CD4-positive, alpha-beta T cell treated with Interferon alpha-2 for 1 hour (primary cell): ENCODE measurements at regions not wholly inside any gene's neighbourhood (a gene's known extent, or its start where the extent isn't known, plus 50 kb on each side); places are given as distances from the start of the nearest gene placed in this dataset.

Experiments
- DNase-seq, 2 donors: peaks; one replicate each; pipeline ENCODE4 v3.0.0-alpha.2; 2020 to 2022

DNA sequence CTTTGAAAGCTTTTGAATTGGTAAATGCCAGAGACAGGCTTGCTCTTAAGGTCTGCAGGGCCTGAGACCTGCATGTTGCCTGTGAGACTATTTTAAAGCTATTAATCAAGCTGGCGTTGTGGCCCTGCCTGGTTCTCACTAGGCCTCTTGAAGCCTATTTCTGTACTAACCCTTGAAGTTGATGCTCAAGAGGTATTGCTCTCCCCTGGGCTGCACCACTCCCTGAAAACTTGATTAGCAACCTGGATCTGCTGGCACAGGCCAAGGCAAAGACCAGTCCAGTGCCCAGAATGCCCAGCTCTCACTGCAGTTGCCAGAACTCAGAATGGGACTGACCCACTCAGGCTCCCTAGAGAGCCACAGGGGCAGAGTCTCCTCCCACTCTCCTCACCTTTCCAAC, 220.0 kb upstream of the MEOX2 start:
- DNase-seq: no peak

DNA sequence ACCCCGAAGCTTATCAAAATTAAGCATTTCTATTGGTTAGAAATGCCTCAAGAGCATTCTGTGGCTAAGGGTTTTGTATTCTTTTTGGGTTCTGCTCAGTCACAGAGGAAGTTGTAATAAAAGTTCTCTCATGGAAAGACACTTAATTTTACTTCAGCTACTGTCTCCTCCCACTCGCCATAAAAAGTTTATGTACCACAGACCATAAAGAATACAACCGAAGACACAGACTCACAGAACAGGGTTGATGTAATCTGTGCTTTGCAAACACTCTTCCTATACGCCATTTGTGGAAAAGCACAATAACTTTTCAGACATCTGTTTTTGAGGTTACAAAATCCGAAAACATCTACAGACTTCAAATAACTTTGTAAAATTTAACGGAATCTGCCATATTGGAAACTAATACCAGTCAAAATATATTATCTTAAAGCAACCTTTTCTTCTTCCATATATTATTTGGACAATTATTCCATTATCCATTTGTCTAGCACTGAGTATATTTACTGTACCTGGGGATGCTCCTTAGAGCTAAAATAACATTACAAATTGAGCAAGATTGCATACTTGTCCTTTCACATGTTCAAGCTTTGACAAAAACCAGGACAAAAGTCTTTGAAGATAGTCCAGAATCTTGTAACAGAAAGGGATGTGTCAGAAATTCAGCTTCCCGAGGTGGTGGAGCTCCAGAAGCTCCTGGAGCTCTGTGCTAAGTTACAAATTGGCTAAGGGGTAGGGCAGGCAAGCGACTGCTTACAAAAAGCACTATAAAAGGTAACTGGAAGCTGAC, 219.0 kb upstream of the MEOX2 start:
- DNase-seq: no peak

DNA sequence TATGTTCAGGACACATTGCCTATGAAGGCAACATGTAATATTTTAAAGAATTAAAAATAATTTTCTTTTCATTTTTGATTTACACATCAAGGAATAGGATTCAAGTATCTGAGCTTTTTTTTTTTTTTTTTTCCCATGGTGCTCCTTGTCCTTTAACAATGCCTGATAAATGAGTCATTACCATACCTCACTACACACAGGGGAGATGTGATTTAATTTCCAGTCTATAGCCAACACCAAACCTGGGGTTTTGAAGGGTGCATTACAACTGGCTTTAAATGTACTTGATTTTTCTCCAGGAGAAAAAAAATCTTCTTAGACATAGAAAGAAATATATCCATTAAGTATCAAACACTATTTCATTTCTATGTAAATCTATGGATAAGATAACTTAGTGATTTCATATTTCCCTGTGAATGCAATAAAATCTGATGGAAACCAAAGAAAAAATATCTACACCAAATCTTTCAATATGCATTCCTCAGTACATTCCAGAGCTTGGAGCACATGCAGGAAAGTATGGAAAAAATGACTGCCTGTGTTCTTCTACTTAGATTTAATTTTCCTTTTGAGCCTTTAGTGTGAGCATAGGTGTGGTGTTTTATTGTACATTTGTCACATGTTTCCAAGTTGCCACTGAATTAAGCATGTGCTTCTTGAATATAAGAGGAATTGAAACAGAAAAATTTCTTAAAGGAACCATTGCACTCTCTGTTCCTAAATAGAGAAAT, 204.8 kb upstream of the MEOX2 start:
- no peak for DNase-seq

DNA sequence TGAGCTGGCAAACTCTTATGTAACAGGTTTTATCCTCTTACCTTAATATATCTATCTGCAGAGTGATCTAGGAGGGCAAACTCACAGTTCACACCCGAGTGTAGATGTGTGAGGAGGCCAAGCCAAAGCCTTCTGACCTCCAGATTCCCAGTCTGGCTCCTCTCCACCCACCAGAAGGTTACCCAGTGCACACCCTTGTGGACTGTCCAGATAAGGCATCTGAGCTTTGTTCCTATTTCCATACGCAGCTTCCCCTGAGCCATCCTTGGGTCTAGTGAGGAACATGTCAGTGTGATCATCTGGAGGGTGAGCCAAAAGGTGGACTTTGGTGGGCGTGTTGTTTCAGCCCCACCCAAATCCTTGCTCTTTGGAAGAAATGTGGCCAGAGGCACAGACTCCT, 203.0 kb upstream of the MEOX2 start:
- no peak for DNase-seq

DNA sequence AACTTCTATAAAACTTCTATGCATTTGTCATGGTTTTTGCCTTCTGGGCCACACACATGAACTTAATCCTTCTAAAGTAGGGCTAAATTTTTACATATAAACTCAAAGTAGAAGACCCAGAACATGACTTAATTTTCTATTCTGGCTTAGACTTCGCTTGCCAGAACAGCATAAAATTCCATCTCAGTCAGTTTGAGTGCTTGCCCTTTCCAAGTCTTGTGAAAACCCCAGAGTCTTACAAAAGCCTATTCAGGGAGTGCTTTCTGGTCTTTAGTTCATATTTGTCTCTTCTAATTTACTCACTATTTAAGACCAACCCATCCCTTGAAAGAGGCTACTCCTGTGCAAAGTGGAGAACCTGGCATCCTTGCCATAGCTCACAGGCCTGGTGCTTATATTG, 201.6 kb upstream of the MEOX2 start:
- DNase-seq: no peak

DNA sequence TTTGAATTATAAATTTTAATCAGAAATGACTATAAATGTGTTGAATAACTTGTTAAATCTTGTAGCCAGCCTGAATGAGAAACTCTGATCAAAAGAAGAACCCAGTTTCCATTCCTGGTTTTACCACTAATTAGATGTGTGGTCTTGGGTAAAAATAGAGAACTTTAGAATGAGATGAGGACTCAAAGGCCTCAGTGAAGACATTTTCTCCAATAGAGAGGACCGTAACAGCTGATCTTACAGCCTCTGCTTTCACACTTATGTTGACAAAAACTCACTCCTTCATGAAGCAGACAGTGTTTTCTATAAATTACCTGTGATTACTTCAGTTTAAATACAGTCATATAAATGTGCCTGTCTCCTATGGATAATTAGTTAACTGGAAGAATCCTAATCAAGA, 200.1 kb upstream of the MEOX2 start:
- DNase-seq: no peak

DNA sequence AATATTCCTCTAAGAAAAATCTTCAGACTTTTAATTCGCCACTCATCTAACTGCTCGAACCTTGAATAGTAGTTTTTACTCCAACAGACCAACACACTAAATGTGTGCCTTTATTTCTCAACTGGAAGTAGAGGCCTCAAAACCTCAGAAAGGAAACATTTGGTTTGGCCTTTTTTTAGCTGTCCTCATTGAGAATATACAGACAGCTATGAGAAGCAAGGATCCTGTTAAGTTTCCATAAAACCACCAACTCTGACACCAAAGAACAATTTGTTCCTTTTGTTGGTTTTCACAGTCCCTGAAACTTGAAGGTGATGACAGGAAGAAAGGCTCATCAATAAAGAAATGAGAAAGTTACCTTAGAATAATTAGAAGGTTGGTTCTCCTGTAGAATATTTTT, 199.2 kb upstream of the MEOX2 start:
- no peak for DNase-seq

DNA sequence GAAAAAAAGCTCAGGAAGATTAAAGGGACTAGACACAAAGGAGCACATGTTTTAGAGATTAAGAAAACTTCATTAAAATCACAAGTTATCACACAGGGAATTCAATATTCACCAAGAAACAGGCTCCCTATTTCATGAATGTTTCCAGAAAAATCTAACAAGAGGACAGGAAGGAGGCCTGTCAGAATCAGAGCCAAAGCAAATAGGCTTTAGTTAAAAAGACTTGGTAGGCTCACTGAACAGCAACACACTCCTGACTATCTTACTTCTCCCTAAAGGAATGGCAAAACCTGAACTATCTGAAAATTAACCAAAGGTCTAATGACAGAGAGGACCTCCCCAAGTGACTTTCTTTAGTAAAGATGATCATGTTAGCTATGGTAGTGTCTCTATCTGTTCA, 188.3 kb upstream of the MEOX2 start:
- no peak for DNase-seq

DNA sequence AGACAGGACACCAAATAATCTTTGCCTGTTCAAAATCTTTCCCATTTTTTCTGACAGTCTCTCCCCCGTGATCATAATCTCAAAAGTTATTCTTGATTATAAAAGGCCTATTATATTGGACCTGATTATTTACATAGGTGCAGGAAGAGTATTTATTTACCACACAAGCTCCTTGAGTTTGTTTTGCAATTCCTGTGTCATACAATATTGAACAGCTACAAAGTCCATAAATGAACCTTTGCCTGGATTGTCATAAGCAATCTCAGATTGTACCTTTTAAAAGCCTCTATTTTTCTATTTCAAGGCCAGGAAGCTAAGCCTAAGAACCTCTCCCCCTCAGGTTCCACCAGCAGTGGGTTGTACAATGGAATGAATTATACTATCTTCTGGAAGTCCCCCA, 183.9 kb upstream of the MEOX2 start:
- DNase-seq: no peak

DNA sequence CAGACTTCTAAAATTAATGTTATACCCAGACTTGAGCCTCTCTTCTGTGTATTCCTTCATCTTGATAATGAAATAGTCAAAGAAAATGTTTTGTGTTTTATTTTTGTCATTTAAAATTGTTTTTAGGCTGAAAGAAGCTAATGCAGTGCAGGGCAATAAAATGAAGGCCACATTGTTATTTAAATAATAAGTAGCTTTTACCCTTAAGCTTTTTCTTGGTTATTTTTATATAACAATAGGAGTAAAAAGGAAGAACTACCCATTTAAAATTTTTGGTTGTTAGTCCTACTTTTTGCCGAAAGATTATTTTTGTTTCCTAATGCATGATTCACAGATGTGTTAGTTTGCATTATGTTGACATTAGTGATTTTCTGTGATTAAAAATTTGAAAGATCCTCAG, 181.0 kb upstream of the MEOX2 start:
- DNase-seq: no peak

DNA sequence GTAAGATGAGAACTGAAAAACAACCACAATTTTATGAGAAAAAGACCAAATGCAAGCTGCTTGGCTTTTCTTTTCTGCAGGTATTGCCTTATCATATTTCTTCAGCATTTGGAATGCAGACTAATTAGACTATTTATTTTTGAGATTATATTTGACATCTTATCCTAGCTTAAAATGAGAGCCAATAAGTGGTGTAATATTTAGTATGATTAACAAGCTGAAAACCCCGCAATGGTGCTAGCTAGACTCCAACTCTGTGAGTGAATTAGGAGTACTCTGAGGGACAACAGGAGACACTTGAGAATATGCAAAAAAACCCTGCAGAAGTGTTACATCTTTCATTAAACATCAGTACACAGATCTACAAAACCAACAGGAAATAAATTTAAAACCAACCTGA, 180.3 kb upstream of the MEOX2 start:
- no peak for DNase-seq

DNA sequence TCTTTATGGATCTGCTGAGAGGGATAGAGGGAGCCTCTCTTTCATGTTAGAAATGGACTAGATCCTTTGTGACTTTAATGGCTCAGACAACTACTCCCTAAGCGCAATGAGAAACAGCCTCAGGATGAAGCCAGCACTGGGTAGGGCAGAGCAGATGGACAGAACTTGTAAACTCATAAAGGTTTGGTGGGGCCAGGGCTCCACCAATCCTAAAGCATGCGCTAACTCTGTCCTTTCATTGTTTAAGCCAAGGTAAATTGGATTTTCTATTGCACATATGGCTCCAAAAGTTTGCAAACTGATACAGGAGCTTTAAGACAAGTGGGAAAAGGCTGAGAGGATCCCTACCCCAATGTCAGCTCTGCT, 178.1 kb upstream of the MEOX2 start:
- DNase-seq: no peak

DNA sequence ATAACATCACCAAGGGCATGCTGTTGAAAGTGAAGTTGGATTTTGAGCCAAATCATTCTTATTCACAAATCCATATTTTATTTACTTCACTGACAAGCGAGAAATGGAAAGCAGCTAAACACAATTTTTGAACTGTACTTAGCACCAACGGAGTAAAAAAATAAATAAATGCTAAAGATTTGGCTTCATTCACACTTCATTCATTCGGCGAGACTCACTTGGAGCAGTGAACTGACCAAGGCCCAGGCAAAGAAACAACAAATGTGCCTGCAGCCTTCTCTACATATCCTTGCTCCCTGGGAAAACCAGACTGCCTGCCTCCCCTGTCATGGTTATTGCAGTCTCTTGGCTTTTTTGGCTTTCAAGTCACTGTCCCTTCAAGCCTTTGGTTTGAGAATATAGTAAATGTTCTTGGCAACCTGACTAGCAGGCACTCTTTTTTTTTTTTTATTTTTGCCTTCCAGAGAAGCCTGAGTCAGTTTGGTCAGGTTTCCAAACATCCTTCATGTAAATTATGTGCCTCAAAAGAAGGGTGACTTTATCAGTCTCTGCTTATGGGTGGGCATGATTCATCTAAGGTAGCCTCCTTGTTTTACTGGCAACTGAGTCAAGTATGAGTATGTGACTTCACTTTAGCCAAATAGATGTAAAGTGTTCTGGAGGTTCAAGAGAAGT, 177.6 kb upstream of the MEOX2 start:
- DNase-seq: no peak

DNA sequence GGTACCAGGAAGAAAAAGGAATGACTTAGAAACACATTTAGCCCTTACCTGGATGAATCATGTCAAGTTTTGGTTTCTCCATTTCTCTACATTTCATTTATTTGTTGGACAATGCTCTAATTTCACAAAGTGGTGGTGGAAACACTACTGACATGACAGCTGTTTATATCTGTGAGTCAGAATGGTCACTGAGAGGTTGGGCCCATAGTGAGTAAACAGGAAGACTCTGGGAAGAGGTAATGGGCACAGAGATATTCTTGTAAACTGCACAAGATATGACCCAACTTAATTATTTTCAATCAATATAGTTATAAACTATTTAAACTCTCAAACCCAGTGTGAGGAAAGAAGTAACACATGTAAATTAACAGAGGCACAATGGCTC, 176.3 kb upstream of the MEOX2 start:
- no peak for DNase-seq

DNA sequence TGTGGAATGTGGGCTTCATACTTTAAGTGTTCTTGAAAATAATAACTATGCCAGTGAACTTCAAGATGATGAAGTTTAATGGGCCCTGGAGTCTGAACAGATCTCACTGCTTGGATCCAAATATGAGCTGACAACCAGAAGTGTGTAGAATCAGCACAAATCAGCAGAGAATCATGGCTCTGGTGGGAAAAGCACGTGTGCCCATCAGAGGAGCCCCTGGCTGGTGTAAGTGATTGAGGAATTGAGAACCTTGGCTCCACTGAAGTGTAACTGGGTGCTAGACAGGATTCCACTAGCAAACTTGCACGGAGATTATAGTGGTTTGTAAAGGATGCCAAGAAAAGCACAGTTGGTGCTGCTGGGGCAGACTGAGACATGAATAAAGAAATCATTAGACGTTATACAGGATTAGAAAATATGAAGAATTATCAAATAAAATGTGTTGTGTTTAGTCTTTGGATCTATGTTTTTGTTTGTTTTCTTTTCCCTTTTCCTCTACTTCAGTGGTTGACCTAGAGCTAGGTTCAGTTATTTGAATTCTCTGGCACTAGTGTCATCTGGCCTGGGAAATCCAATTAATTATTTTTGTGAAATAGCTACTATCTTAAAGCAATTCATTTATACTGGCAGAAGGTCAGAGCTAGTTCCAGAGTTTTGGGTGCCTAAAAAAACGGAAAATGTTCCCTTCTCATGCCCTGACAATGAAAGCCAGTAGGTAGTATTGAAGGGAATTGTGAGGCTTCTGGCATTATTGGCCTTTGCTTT, 175.7 kb upstream of the MEOX2 start:
- no peak for DNase-seq

DNA sequence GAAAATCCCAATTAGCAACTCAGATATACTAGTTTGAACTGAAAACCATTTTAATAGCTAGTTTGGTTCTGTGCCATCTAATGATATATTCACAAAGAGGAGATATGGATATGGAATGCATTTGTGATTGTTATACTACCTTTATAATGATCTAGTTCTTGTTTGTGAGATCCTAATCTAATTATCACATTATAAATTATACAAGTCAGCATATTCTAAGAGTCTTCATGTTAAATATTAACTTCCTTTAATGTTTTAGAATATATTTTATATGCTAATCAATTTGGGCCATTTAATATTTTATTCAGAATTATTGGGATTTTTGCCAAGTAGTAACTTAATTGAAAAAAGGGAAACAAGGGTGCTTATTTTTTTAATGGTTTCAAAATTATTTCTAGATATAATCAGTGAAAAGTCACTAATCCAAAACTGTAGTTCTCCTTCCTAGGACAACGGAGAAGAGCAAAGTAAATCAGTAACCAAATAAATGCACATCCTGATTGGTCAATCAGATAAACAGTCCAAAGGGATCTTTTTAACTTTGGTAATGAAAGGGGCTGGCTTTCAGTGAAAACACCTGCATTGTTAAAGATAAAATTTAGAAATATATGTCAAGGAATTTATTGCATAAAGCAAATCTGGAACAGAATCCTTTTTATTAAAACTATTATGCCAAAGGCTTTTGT, 173.9 kb upstream of the MEOX2 start:
- DNase-seq: no peak

DNA sequence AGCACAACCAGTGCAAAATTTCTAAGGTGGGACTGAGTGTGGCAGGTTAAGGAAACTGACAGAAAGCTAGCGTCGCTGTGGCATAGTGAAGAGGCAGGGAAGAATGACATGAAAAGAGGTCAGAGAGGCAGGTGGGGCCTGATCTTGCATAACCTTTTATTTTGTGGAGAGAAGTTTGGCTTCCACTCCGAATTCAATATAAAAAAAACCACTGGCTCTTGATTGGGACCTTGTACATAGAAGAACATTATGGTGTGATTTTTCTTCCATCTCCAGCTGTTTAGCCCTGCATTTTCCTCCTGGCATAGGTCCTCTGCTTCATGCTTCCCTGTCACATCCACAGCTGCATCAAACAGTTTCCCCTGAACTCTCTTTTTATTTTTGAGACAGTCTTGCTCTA, 170.5 kb upstream of the MEOX2 start:
- DNase-seq: no peak

DNA sequence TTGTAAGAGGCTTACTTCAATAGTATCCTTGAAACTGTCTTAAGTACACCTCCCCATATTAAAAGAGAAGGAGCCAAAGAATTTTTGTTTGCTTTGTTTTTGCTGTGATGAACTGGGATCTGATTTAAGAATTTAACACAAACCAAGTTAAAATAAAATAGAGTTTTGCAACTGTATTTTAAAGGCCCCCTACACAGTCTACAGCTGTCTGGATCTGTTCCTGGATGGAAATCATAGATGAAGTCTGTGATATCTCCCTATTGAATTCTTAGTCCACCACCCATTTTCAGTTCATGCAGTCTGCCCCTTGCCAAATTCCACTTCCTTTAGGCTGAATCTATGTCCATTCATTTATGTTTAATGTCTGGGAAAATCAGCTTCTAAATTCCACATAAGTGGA, 169.8 kb upstream of the MEOX2 start:
- no peak for DNase-seq

DNA sequence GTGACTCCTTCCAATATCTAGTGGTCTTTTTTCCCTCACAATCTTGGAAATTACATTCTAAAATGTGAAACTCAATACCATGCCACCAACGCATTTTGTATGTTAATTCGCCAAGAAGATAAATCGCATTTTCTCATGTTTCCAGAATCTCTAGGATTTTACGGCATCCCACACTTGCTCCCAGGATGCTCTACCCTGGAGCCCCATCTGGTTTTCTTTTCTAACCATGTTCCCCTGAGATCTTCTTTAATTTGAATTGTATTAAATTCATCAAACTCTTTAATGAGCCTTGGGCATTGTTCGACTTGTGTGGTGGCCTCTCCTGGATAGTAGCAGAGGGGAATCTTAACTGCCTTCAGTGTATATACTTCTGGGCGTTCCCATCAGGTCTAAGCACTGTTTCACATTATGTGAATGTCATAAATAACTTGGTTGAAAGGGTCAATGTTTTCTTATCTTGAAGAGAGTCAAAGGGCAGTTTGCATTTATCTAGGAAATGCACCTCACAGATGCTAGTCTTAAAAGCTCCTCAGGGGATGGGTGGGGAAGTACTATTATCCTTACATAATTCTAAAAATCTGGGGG, 169.1 kb upstream of the MEOX2 start:
- no peak for DNase-seq

DNA sequence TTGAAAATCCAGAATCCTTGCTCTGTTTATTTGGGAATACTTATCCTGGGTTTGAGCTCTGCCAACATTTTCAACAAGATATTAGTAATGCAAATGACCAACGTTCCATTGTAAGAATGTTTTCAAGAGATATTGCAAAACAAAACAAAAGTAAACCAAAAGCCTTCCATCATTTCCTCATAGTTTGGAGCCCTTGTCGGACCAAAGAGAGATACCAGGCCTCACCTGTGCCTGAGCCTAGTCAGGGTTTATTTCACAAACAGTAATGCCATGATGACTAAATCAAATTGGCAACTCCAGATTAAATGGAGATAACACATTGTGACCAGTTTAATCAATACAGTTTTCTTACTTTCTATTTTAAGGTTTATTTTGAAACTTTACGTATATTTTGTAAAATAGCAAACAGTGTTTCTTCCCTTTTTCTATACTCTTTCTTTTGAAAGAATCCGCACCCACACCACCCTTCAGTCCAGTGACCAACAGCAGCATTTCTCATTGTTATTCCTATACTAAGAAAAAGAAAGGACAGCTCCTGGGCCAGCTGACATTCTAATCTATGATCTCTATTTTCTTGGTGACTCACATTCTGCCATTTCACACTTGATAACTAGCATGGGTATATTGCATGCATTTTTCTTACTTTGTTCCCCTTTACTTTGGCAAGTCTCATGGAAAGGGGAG, 168.5 kb upstream of the MEOX2 start:
- no peak for DNase-seq

DNA sequence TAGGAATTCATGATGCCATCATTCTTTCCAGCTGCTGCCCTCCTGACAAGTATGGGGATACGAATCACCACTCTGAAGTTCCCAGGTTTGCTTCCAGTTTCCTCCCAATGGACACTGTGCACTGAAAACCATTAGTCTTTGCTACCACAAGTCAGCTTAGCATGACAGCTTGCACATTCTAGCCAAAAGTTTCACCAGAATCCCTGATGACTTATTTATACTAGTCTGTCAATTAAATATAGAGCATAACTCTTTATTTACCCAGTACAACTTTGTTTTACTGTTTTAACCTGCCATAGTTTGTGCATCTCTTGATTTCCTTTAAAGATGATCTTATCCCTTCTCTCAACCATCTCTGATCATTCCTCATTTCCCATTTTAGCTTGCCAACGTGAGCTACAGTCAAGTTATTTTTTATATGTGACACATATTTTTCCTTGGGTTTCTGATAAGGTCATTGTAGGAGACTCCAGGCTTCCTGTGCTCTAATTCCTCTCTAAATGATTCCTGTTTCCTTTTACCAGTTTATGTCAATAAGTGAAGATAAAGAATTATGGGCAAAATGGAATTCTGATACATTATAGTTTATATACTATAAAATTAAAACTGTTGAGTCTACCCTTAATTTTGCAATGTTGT, 167.5 kb upstream of the MEOX2 start:
- no peak for DNase-seq
